PC-9 (cell line): ENCODE measurements at regions not wholly inside any gene's neighbourhood (a gene's known extent, or its start where the extent isn't known, plus 50 kb on each side); places are given as distances from the start of the nearest gene placed in this dataset.

ENCODE experiments used
- BruUV-seq: library from RNA; stranded (reverse); fragments of 400-500 nt; replicated peaks from 2 replicates; lab custom pipeline; 2021; lab: Mats Ljungman, UMichigan
- CTCF ChIA-PET: fragments of 300-600 bp; sonication (Branson Sonifier 250); formaldehyde crosslinking; loops from one replicate; lab custom pipeline; 2022; ENCODE audit warnings: antibody characterized with exemption; lab: Charles Lee
- POLR2A ChIA-PET: fragments of 300-600 bp; sonication (Branson Sonifier 250); formaldehyde crosslinking; loops from one replicate; lab custom pipeline; 2022; ENCODE audit warnings: antibody characterized with exemption; ENCODE audit not compliant: unreplicated experiment; lab: Charles Lee
- DNase-seq, 2 experiments: peaks; one replicate each; pipeline versions ENCODE4 v3.0.0 to v3.0.0-alpha.2; 2015 to 2022; ENCODE audit warnings: mixed read lengths in 1 of 2
- H2AFZ ChIP-seq: fragments of 200-600 bp; sonication (generic); 2 replicates; pipeline ENCODE4 v1.8.1; 2017; ENCODE audit warnings: antibody characterized with exemption
- H3F3A ChIP-seq: fragments of 200-600 bp; sonication (generic); 2 replicates; pipeline ENCODE4 v1.8.1; 2017; ENCODE audit warnings: antibody characterized with exemption, mild to moderate bottlenecking, low read depth; ENCODE audit not compliant: insufficient read depth
- H3K27ac ChIP-seq: fragments of 200-600 bp; sonication (generic); 2 replicates; pipeline ENCODE4 v1.6.1; 2016; ENCODE audit warnings: mixed run types
- H3K27me3 ChIP-seq: fragments of 200-600 bp; sonication (generic); 2 replicates; pipeline ENCODE4 v1.6.1; 2016; ENCODE audit warnings: low read depth, mixed run types; ENCODE audit not compliant: insufficient read depth
- H3K36me3 ChIP-seq: fragments of 200-600 bp; sonication (generic); 2 replicates; pipeline ENCODE4 v1.6.1; 2016; ENCODE audit warnings: low read depth, mixed run types
- H3K4me1 ChIP-seq: fragments of 200-600 bp; sonication (generic); replicated peaks from 2 replicates; pipeline ENCODE4 v1.6.1; 2016; ENCODE audit warnings: mixed run types; ENCODE audit not compliant: insufficient read depth
- H3K4me2 ChIP-seq: fragments of 200-600 bp; sonication (generic); 2 replicates; pipeline ENCODE4 v1.6.1; 2017; ENCODE audit warnings: mixed run types
- H3K4me3 ChIP-seq: fragments of 200-600 bp; sonication (generic); 2 replicates; pipeline ENCODE4 v1.6.1; 2016; ENCODE audit warnings: mixed run types
- H3K79me2 ChIP-seq: fragments of 200-600 bp; sonication (generic); 2 replicates; pipeline ENCODE4 v1.6.1; 2017; ENCODE audit warnings: low read depth, mixed run types
- H3K9me2 ChIP-seq: fragments of 200-600 bp; sonication (generic); 2 replicates; pipeline ENCODE4 v1.8.1; 2017; ENCODE audit warnings: mild to moderate bottlenecking; ENCODE audit not compliant: insufficient read depth
- H3K9me3 ChIP-seq: fragments of 200-600 bp; sonication (generic); 2 replicates; pipeline ENCODE4 v1.8.1; 2016; ENCODE audit warnings: low read depth; ENCODE audit not compliant: insufficient read depth
- H4K20me1 ChIP-seq: fragments of 200-600 bp; sonication (generic); 2 replicates; pipeline ENCODE4 v1.8.1; 2017; ENCODE audit not compliant: insufficient read depth
- EZH2 ChIP-seq: fragments of 200-600 bp; sonication (generic); IDR thresholded peaks from 2 replicates; pipeline ENCODE4 v1.8.0; 2017; ENCODE audit warnings: antibody characterized with exemption, low read depth
- intact Hi-C: fragments of 100-400 bp; cut with micrococcal nuclease; formaldehyde crosslinking; loops from one replicate; pipeline ENCODE4 v1.10.0; 2022; ENCODE audit not compliant: unreplicated experiment
- TF ChIP-seq, protein P1 (sequence below): fragments of 200-600 bp; sonication (generic); conservative IDR thresholded peaks from 2 replicates; pipeline ENCODE4 v1.6.1; 2017; ENCODE audit warnings: mixed run types, antibody characterized with exemption, mild to moderate bottlenecking, moderate library complexity

- CTCF ChIA-PET, result no interaction called here
- Histone ChIP-seq H2AFZ (no peak overlapping the region), H3K36me3 (no peaks in the 10 kb centered on the region), H3K27me3 (peaks cover 49% of the 10 kb centered on the region), H3K9me2 (no peaks in the 10 kb centered on the region), H3K9me3 (no peaks in the 10 kb centered on the region), H3K27ac (no peak overlapping the region), H4K20me1 (no peaks in the 10 kb centered on the region), H3K4me2 (no peak overlapping the region), H3K4me1 (no peaks in the 10 kb centered on the region), H3K79me2 (no peaks in the 10 kb centered on the region), H3F3A (no peaks in the 10 kb centered on the region), H3K4me3 (no peak overlapping the region)
- no peak for TF ChIP-seq EZH2
- TF ChIP-seq, protein P1, sequence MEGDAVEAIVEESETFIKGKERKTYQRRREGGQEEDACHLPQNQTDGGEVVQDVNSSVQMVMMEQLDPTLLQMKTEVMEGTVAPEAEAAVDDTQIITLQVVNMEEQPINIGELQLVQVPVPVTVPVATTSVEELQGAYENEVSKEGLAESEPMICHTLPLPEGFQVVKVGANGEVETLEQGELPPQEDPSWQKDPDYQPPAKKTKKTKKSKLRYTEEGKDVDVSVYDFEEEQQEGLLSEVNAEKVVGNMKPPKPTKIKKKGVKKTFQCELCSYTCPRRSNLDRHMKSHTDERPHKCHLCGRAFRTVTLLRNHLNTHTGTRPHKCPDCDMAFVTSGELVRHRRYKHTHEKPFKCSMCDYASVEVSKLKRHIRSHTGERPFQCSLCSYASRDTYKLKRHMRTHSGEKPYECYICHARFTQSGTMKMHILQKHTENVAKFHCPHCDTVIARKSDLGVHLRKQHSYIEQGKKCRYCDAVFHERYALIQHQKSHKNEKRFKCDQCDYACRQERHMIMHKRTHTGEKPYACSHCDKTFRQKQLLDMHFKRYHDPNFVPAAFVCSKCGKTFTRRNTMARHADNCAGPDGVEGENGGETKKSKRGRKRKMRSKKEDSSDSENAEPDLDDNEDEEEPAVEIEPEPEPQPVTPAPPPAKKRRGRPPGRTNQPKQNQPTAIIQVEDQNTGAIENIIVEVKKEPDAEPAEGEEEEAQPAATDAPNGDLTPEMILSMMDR, result no peak
- intact Hi-C loops, result no loop called here
- DNase-seq, result no peak
- POLR2A ChIA-PET, result no interaction called here
- BruUV-seq, result no TSS peak
These were observed 64.6 kb downstream of the GADD45G start for GRCh38 chr9:89669361-89669842.

GRCh38 chr9:89670114-89670513, 65.3 kb downstream of the GADD45G start:
- Histone ChIP-seq H3K4me2 (no peak overlapping the region), H3K4me3 (no peak overlapping the region), H2AFZ (no peak overlapping the region), H3K27me3 (peaks cover 49% of the 10 kb centered on the region), H3F3A (no peaks in the 10 kb centered on the region), H3K36me3 (no peaks in the 10 kb centered on the region), H4K20me1 (no peaks in the 10 kb centered on the region), H3K9me3 (no peaks in the 10 kb centered on the region), H3K79me2 (no peaks in the 10 kb centered on the region), H3K9me2 (no peaks in the 10 kb centered on the region), H3K4me1 (no peaks in the 10 kb centered on the region), H3K27ac (no peak overlapping the region)
- no TSS peak for BruUV-seq
- ChIA-PET POLR2A (no interaction called here), CTCF (no interaction called here)
- no peak for DNase-seq
- intact Hi-C loops, result no loop called here
- no peak for TF ChIP-seq EZH2
- TF ChIP-seq, protein P1, result no peak

DNA sequence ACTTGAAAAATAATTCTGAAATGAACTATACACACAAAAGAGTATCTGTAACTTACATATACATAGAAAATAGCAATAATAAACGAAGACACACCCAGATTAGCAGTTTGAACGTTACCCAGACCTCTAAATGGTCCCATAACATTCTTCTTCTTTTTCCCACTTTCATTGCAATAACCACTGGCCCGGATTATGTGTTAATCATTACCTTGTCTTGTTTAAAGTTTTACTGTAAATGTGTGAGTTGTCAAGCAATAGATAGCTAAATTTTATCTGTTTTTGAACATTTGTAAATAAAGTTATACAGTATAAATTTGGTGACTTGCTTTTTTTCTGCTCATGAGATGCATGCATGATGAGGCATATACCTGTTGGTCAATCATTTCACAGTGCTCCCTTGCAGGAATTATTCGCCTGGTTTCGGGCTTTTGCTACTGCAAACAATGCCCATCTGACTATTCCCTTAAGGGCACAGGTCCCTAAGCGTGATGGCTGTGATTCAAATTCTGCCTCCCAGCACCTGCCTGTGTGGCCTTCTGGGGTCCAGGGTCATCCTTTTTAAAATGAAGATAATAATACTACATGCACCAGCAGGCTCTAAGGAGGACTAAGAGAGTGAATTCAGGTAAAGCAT, 66.1 kb downstream of the GADD45G start:
- Histone ChIP-seq H2AFZ (no peak overlapping the region), H3K4me3 (no peak overlapping the region), H3F3A (no peaks in the 10 kb centered on the region), H3K36me3 (no peaks in the 10 kb centered on the region), H3K9me3 (no peaks in the 10 kb centered on the region), H4K20me1 (no peaks in the 10 kb centered on the region), H3K4me1 (no peaks in the 10 kb centered on the region), H3K27me3 (peaks cover 49% of the 10 kb centered on the region), H3K79me2 (no peaks in the 10 kb centered on the region), H3K4me2 (no peak overlapping the region), H3K9me2 (no peaks in the 10 kb centered on the region), H3K27ac (no peak overlapping the region)
- BruUV-seq, result no TSS peak
- TF ChIP-seq, protein P1, result no peak
- no peak for TF ChIP-seq EZH2
- DNase-seq, result no peak
- intact Hi-C loops, result no loop called here
- CTCF ChIA-PET, result no interaction called here
- POLR2A ChIA-PET, result no interaction called here
